NCI-H2227 (cell line): ENCODE measurements at regions not wholly inside any gene's neighbourhood (a gene's known extent, or its start where the extent isn't known, plus 50 kb on each side); places are given as distances from the start of the nearest gene placed in this dataset.

Experiments
- DNase-seq: peaks from one replicate; lab custom pipeline; 2025; ENCODE audit not compliant: unreplicated experiment; lab: John Stamatoyannopoulos, UW

DNA sequence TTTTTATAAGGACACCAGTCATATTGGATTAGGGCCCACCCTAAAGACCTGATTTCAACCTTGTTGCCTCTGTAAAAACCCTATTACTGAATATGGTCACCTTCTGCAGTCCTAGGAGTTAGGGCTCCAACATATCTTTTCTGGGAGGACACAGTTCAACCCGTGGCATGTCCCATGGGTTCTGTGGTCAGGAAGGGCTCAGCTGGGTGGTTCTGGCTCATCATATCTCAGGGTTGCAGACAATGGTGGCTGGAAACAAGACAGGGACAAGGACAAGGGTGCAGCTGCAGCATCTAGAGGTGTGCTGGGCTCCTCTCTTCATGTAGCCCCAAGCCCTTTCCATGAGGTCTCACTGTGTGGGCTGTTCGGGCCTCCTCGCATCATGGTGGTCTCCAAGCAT is 63.1 kb upstream of the FOXF1 start:
- no peak for DNase-seq

DNA sequence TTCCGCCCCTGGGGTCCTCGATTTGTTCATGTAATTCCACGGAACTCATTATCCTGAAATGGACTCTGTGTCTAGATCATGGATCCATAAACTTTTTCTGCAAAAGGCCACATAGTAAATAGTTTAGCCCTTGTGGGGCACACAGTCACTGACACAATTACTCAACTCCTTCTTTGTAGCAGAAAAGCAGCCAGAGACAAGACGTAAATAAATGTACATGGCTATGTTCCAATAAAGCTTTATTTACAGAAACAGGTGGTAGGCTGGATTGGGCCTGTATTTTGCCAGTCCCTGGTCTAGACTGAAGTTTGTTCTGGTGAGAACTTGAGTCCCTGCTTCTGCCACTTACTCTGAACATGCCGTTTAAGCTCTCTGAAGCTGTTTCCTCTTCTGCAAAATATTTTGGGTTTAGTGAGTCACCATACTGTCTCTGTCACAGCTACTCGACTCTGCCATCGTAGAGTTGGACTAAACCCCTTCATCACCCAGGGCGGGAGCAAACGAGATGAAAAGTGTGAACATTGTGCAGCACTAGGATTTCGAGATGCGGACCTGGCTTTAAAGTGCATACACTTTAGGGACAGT is 61.9 kb upstream of the FOXF1 start:
- no peak for DNase-seq

DNA sequence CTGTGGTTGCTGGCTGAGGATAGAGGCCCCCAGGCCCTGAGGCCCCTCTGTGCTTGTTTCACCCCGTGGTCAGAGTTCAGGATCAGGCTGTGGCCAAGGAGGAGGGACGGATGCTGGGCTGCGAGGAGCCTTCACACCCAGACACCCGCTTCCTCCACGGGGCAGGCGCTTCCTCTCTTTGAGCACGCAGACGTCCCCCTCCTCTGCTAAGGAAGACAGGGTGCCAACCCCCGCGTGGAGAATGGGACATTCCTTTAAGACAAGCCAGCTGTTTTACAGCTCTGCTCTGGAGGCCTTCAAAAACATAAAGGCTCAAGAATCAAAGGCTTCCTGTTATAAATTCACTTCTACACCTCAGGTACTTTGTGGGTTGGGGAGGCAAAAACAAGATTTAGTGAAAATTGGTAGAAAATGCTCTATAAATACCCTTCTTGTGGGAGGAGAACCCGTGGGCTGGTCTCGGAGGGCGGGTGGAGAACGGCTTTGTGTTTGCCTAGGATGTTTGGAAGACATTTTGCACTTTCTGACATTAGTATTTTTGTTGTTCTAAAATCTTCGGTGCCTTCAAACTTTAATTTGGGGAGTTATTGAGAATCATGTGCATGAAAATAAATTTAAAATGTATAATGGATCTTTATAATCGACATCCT is 60.8 kb upstream of the FOXF1 start:
- DNase-seq, result no peak

DNA sequence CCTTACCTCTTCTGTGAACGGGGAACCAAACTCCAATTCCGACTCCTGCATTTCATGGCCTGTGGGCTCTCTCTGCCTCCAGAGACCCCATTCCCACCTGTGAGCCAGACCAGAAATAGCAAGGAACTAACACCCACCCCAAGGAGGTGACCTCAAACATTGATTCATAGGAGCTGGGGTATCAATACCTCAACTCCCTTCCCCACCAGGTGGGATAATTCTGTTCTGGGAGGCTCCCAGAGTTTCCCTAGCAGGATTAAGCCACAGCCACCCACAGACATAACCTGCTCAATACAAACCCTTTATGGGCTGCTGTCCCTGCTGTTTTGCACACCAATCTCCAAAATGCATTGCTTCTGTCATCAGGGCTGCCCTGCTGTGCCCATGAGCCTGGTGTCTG is 59.6 kb upstream of the FOXF1 start:
- DNase-seq, result no peak

DNA sequence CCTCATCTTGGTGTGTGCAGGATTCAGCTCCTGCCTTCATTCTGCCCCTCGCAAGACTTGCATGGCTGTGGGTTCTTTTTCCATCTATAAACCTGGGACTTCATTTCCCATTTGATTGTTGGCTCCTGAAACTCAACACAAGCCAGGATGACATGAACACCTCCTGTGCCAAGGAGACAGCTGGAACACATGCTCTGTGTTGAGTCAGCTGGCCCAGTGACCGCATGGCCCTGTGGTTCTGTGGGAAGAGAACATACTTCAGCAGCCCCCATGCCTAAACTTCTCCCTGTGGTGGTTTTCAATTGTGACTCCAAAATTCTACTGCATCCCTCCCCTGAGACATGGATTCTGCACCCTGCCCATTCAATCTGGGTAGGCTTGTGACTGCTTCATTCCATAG is 57.9 kb upstream of the FOXF1 start:
- DNase-seq, result no peak

DNA sequence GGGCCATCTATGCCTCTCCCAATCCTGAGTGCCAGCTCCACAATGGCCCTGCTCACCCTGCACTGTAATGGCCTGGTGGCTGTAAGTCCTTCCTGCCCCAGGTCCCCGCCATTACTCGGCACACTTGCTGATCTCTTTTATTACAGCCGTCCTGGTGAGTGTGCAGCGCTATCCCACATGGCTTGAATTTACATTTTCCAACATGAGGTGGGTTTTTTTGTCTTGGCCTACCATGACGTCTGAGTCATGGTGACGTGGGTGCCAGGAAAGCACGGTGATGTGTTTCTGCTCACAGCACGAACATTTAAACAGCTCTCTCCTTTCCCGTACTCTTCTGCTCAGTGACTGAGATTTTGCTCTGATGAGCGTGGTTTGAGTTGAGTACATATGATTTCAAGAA is 55.2 kb upstream of the FOXF1 start:
- DNase-seq, result no peak

DNA sequence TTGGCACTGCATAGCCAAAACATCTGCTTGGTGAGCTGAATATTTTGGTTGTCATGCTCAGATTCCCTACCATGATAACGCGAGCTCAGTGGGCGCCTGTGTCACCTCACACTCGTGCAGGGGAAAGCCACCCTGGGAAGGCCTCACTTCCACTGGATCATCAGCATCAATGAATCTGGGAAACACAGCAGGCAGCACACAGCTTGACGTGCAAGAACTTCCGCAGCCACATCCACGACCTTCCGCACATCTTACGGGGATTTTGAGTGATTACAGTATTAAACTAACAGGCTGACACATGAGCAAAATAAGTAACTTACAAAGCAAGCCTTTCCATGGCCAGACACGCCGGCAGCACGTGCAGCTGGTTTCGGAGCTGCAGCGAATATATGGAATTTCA is 54.7 kb upstream of the FOXF1 start:
- DNase-seq, result no peak

DNA sequence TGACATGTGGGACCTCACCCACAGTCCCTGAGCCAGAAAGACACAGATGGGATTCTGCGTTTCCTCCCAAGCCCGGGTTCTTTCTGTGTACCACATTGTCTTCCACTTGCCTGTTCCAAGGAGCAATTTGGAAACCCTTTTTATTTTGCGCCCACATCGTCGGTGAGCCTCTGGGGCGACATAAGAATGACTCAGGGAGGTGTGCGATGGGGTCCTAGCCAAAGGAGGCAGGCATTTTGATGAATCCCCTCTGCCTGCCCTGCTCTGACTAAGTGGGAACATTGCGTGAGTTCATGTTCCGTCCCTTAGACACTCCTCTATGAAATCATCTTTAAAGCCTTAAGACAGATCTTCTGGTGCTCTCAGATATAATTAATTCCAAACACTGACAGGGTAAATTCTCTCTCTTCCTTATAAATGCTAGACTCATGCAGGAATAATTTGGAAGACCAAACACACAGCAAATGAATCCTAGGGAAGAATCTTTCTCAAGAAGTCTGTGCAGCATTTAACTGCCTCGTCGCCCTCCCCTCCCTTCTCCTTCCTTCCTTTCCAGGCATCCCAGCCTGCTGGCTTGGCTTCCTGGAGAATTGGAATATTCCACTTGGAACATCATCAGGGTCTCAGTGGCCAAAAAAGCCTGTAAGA is 52.7 kb upstream of the FOXF1 start:
- no peak for DNase-seq

DNA sequence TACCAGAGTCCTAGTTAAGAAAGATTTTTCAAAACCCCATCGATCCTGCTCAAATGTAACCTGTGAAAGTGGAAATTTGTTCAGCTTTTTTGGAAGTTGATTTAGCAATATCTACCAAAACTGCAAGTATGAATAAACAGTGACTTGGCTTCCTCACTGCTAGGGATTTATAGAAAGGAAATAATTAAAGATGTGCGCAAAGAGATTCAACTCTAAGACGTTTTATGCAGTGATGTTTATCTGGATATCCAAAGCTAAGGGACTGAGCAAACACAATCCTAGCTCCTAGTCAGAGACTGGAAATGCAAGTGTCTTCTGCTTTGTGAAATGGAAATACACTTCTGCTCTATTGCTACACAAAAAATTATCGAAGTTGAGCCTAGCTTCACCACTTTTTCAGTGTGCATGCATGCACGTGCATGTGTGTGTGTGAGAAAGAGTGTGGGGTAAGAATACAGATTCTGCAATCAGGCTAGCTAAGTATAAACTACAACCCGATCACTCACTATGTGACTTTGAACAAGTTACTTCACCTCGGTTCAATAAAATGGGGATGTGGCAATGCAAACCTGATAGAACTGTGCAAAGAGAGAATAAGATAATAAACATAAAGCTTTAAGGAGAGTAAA is 52.1 kb upstream of the FOXF1 start:
- no peak for DNase-seq

DNA sequence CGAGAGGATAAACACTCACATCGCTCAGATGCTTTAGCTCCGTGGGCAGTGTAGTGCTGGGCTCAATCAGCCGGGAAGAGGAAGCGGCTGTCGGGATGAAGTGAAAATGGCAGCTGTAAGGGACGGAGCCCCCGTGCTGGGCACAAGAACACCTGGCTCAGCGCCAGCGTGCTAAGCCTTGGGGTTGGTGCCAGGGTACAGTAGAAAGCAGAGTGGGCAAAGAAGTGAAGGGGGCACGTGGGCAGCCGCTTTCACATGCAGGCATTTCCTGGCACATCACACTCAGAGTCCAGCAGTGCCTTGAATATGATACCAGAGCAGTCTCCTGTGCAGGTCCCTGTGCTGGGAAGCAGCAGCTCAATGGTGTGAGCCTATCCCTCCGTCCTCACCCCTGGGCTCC is 51.1 kb upstream of the FOXF1 start:
- no peak for DNase-seq
